SK-N-SH treated with all-trans-retinoic acid at 6 μM for 48 hours (cell line): ENCODE measurements at regions not wholly inside any gene's neighbourhood (a gene's known extent, or its start where the extent isn't known, plus 50 kb on each side); places are given as distances from the start of the nearest gene placed in this dataset.

Source experiments
- BACH2 ChIP-seq: fragments of 250-450 bp; sonication (Bioruptor Pico); IDR thresholded peaks from 2 replicates; pipeline ENCODE4 v1.9.0; 2021; ENCODE audit warnings: mild to moderate bottlenecking, borderline replicate concordance
- ESRRG ChIP-seq: fragments of 250-450 bp; sonication (Bioruptor Pico); IDR thresholded peaks from 2 replicates; pipeline ENCODE4 v1.6.1; 2021; ENCODE audit warnings: mild to moderate bottlenecking
- OSR1 ChIP-seq: fragments of 250-450 bp; sonication (Bioruptor Pico); IDR thresholded peaks from 2 replicates; pipeline ENCODE4 v1.8.0; 2022; ENCODE audit warnings: moderate library complexity, mild to moderate bottlenecking, inconsistent platforms
- PPARA ChIP-seq: fragments of 250-450 bp; sonication (Bioruptor Pico); IDR thresholded peaks from 2 replicates; pipeline ENCODE4 v1.5.0; 2020; ENCODE audit warnings: mild to moderate bottlenecking, borderline replicate concordance
- RARB ChIP-seq: fragments of 250-450 bp; sonication (Bioruptor Pico); IDR thresholded peaks from 2 replicates; pipeline ENCODE4 v1.8.0; 2021; ENCODE audit warnings: mild to moderate bottlenecking, moderate library complexity
- SNAI2 ChIP-seq: fragments of 250-450 bp; sonication (Bioruptor Pico); IDR thresholded peaks from 2 replicates; pipeline ENCODE4 v1.5.0; 2020; ENCODE audit warnings: mild to moderate bottlenecking, moderate library complexity
- TCF4 ChIP-seq: fragments of 250-450 bp; sonication (Bioruptor Pico); IDR thresholded peaks from 2 replicates; pipeline ENCODE4 v1.8.0; 2021; ENCODE audit warnings: mild to moderate bottlenecking, moderate library complexity, borderline replicate concordance
- ZFP3 ChIP-seq: fragments of 250-450 bp; sonication (Bioruptor Pico); IDR thresholded peaks from 2 replicates; pipeline ENCODE4 v1.5.0; 2020; ENCODE audit warnings: mild to moderate bottlenecking, moderate library complexity
- ZFP30 ChIP-seq: fragments of 450-650 bp; formaldehyde crosslinking; IDR thresholded peaks from 2 replicates; pipeline ENCODE4 v1.5.0; 2022; ENCODE audit warnings: mild to moderate bottlenecking, moderate library complexity
- ZNF565 ChIP-seq: fragments of 450-650 bp; formaldehyde crosslinking; conservative IDR thresholded peaks from 2 replicates; pipeline ENCODE4 v1.5.0; 2020; ENCODE audit warnings: low read depth, mild to moderate bottlenecking, moderate library complexity
- ZNF70 ChIP-seq: fragments of 450-650 bp; formaldehyde crosslinking; IDR thresholded peaks from 2 replicates; pipeline ENCODE4 v1.5.0; 2020; ENCODE audit warnings: mild to moderate bottlenecking, moderate library complexity
- TF ChIP-seq, protein P1 (sequence below): fragments of 250-450 bp; sonication (Bioruptor Pico); IDR thresholded peaks from 2 replicates; pipeline ENCODE4 v1.8.0; 2020; ENCODE audit warnings: mild to moderate bottlenecking, moderate library complexity, borderline replicate concordance
- TF ChIP-seq, protein P2 (sequence below): fragments of 250-450 bp; sonication (Bioruptor Pico); IDR thresholded peaks from 2 replicates; pipeline ENCODE4 v1.8.0; 2021; ENCODE audit warnings: low read depth, mild to moderate bottlenecking, moderate library complexity, borderline replicate concordance
- TF ChIP-seq, protein P3 (sequence below): fragments of 250-450 bp; sonication (Bioruptor Pico); IDR thresholded peaks from 2 replicates; pipeline ENCODE4 v1.5.1; 2021; ENCODE audit warnings: mild to moderate bottlenecking, moderate library complexity

DNA sequence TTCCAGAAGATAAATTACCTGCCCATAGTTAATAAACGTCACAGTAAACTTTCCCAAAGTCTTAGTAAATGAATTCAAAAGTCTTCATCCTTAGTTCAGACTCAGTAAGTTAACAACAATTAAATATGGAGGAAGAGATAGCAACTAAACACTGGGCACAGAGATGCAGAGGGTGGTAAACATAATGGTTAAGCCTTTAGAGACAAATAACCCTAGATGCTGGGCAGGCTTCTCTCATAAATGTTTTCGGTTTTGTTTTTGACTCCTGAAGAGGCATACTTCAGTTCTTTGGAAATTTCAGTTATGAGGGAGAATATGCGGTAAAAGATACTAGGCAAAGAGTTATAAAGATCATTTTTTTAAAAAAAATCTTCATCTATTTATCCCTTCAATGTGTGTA is 369.8 kb downstream of the FRK start:
- TF ChIP-seq SNAI2: no peak
- no peak for TF ChIP-seq ESRRG (CRISPR knock-in tag)
- no peak for TF ChIP-seq BACH2 (CRISPR knock-in tag)
- TF ChIP-seq ZFP3 (CRISPR knock-in tag): no peak
- TF ChIP-seq TCF4 (CRISPR knock-in tag): no peak
- TF ChIP-seq RARB: no peak
- no peak for TF ChIP-seq OSR1 (CRISPR knock-in tag)
- TF ChIP-seq, protein P1, sequence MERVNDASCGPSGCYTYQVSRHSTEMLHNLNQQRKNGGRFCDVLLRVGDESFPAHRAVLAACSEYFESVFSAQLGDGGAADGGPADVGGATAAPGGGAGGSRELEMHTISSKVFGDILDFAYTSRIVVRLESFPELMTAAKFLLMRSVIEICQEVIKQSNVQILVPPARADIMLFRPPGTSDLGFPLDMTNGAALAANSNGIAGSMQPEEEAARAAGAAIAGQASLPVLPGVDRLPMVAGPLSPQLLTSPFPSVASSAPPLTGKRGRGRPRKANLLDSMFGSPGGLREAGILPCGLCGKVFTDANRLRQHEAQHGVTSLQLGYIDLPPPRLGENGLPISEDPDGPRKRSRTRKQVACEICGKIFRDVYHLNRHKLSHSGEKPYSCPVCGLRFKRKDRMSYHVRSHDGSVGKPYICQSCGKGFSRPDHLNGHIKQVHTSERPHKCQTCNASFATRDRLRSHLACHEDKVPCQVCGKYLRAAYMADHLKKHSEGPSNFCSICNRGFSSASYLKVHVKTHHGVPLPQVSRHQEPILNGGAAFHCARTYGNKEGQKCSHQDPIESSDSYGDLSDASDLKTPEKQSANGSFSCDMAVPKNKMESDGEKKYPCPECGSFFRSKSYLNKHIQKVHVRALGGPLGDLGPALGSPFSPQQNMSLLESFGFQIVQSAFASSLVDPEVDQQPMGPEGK: no peak
- no peak for TF ChIP-seq ZNF565 (CRISPR knock-in tag)
- no peak for TF ChIP-seq PPARA (CRISPR knock-in tag)
- TF ChIP-seq, protein P2, sequence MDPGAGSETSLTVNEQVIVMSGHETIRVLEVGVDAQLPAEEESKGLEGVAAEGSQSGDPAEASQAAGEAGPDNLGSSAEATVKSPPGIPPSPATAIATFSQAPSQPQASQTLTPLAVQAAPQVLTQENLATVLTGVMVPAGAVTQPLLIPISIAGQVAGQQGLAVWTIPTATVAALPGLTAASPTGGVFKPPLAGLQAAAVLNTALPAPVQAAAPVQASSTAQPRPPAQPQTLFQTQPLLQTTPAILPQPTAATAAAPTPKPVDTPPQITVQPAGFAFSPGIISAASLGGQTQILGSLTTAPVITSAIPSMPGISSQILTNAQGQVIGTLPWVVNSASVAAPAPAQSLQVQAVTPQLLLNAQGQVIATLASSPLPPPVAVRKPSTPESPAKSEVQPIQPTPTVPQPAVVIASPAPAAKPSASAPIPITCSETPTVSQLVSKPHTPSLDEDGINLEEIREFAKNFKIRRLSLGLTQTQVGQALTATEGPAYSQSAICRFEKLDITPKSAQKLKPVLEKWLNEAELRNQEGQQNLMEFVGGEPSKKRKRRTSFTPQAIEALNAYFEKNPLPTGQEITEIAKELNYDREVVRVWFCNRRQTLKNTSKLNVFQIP: no peak
- TF ChIP-seq ZNF70 (CRISPR knock-in tag): no peak
- TF ChIP-seq, protein P3, sequence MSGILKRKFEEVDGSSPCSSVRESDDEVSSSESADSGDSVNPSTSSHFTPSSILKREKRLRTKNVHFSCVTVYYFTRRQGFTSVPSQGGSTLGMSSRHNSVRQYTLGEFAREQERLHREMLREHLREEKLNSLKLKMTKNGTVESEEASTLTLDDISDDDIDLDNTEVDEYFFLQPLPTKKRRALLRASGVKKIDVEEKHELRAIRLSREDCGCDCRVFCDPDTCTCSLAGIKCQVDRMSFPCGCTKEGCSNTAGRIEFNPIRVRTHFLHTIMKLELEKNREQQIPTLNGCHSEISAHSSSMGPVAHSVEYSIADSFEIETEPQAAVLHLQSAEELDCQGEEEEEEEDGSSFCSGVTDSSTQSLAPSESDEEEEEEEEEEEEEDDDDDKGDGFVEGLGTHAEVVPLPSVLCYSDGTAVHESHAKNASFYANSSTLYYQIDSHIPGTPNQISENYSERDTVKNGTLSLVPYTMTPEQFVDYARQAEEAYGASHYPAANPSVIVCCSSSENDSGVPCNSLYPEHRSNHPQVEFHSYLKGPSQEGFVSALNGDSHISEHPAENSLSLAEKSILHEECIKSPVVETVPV (CRISPR knock-in tag): no peak
- no peak for TF ChIP-seq ZFP30 (CRISPR knock-in tag)
